A549 (cell line): ENCODE measurements at regions not wholly inside any gene's neighbourhood (a gene's known extent, or its start where the extent isn't known, plus 50 kb on each side); places are given as distances from the start of the nearest gene placed in this dataset.

Source experiments
- ATAC-seq, 2 experiments: fragments of 200-7000 bp in 1 of 2; fragments of >200 bp in 1 of 2; cut with Nextera tagmentation in 1 of 2; cut with Tn5 transposase in 1 of 2; 3 replicates each; pipeline versions ENCODE4 v1.8.0 to v1.9.1; 2018 to 2020; ENCODE audit warnings: mild to moderate bottlenecking in 1 of 2, moderate library complexity in 1 of 2
- CTCF ChIA-PET: fragments of 300-600 bp; sonication (Branson Sonifier 250); formaldehyde crosslinking; extraction: SDS; loops from one replicate; lab custom pipeline; 2021; ENCODE audit warnings: antibody characterized with exemption, inconsistent platforms; lab: Yijun Ruan, JAX
- POLR2A ChIA-PET: fragments of 350-600 bp; formaldehyde crosslinking; extraction: SDS; loops from one replicate; lab custom pipeline; 2021; ENCODE audit warnings: antibody characterized with exemption, inconsistent platforms; lab: Yijun Ruan, JAX
- DNase-seq, 2 experiments: peaks; one replicate each; pipeline versions ENCODE4 v3.0.0 to v3.0.0-alpha.2; 2011 to 2016; ENCODE audit warnings: low read depth in 1 of 2, low spot score in 1 of 2
- FAIRE-seq: peaks from 2 replicates; lab custom pipeline; 2011; peaks lifted over from hg19 to GRCh38; lab: Jason Lieb, UNC
- H3K27ac ChIP-seq, 2 experiments: fragments of >200 bp; sonication (Bioruptor Twin); formaldehyde crosslinking; 3 replicates each; pipeline ENCODE4 v1.5.1; 2016 to 2017
- H3K4me1 ChIP-seq: fragments of >200 bp; sonication (Bioruptor Twin); formaldehyde crosslinking; 3 replicates; pipeline ENCODE4 v1.6.1; 2016
- H3K4me2 ChIP-seq: fragments of >200 bp; sonication (Bioruptor Twin); formaldehyde crosslinking; 3 replicates; pipeline ENCODE4 v1.6.1; 2016
- H3K4me3 ChIP-seq: fragments of >200 bp; sonication (Bioruptor Twin); formaldehyde crosslinking; 3 replicates; pipeline ENCODE4 v1.5.1; 2016
- H3K9me3 ChIP-seq: fragments of >200 bp; sonication (Bioruptor Twin); formaldehyde crosslinking; 3 replicates; pipeline ENCODE4 v1.6.1; 2016
- CBX8 ChIP-seq: fragments of 200-600 bp; sonication (generic); IDR thresholded peaks from 2 replicates; pipeline ENCODE4 v1.6.1; 2016
- FOSB ChIP-seq: fragments of 250-450 bp; sonication (Bioruptor Pico); IDR thresholded peaks from 2 replicates; pipeline ENCODE4 v1.5.0; 2020; ENCODE audit warnings: mild to moderate bottlenecking, moderate library complexity
- GATA3 ChIP-seq: IDR thresholded peaks from 2 replicates; pipeline ENCODE4 v1.6.1; 2012; ENCODE audit warnings: borderline replicate concordance
- HDAC2 ChIP-seq: fragments of 200-600 bp; sonication (generic); IDR thresholded peaks from 2 replicates; pipeline ENCODE4 v1.6.1; 2016
- HES2 ChIP-seq: fragments of >200 bp; sonication (Bioruptor Twin); formaldehyde crosslinking; IDR thresholded peaks from 2 replicates; pipeline ENCODE4 v1.6.1; 2016
- HMGXB4 ChIP-seq: fragments of 250-450 bp; sonication (Bioruptor Pico); IDR thresholded peaks from 2 replicates; pipeline ENCODE4 v1.5.0; 2021; ENCODE audit warnings: mild to moderate bottlenecking, moderate library complexity, borderline replicate concordance
- HOXB13 ChIP-seq: fragments of 250-450 bp; sonication (Bioruptor Pico); IDR thresholded peaks from 2 replicates; pipeline ENCODE4 v1.5.0; 2020; ENCODE audit warnings: low read depth, mild to moderate bottlenecking, moderate library complexity
- MAFK ChIP-seq: fragments of 450-650 bp; IDR thresholded peaks from 2 replicates; pipeline ENCODE4 v1.6.1; 2014; ENCODE audit not compliant: partially characterized antibody
- MAZ ChIP-seq: fragments of 150-350 bp; IDR thresholded peaks from 2 replicates; pipeline ENCODE4 v1.6.1; 2014; ENCODE audit warnings: antibody characterized with exemption, low read depth, low read length, borderline replicate concordance
- MYC ChIP-seq: IDR thresholded peaks from 2 replicates; pipeline ENCODE4 v1.6.1; 2012; ENCODE audit warnings: mild to moderate bottlenecking, inconsistent platforms, low read length, improper control_type of control experiment, borderline replicate concordance
- RAD21 ChIP-seq, 2 experiments: fragments of >200 bp in 1 of 2; sonication (Bioruptor Twin) in 1 of 2; formaldehyde crosslinking in 1 of 2; IDR thresholded peaks in 1 of 2; conservative IDR thresholded peaks in 1 of 2; 2 replicates in 1 of 2; 3 replicates in 1 of 2; pipeline ENCODE4 v1.6.1; 2012 to 2018; ENCODE audit warnings: inconsistent platforms in 1 of 2
- RNF2 ChIP-seq: fragments of 200-600 bp; sonication (generic); IDR thresholded peaks from 2 replicates; pipeline ENCODE4 v1.6.1; 2016; ENCODE audit warnings: low read depth, mild to moderate bottlenecking, antibody characterized with exemption, moderate library complexity, borderline replicate concordance
- TFCP2L1 ChIP-seq: fragments of 250-450 bp; sonication (Bioruptor Pico); IDR thresholded peaks from 2 replicates; pipeline ENCODE4 v1.5.0; 2021; ENCODE audit warnings: mild to moderate bottlenecking
- USF2 ChIP-seq: fragments of 450-650 bp; IDR thresholded peaks from 2 replicates; pipeline ENCODE4 v1.6.1; 2014; ENCODE audit warnings: antibody characterized with exemption
- whole genome bisulfite sequencing: methylation state at CpG from one replicate; pipeline ENCODE4 v1.1.6; 2017; ENCODE audit errors: missing lambda C conversion rate; 5-methylcytosine and 5-hydroxymethylcytosine counted together
- TF ChIP-seq, protein P1 (sequence below): fragments of 200-600 bp; sonication (generic); IDR thresholded peaks from 2 replicates; pipeline ENCODE4 v1.6.1; 2016; ENCODE audit warnings: antibody characterized with exemption, mild to moderate bottlenecking, moderate library complexity

DNA sequence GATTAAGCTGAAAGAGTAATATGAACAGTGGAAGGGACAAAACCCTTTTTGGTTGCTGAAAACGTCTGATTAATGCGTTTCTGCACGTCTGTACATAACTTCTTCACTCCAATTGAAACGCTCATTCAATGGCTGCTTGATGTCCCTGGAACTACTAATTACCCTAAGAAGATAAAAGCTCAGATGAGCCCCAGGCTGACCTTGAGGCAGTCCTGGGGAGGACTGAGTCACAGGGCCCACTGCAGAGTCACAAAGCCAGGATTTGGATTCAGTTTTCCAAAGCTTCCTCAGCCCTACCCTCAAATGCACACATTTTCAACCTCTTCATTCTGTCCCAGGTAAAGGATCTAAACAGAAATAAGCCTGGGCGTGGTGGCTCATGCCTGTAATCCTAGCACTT is 75.0 kb upstream of the FLT1 start (continued):
- TF ChIP-seq FOSB (CRISPR knock-in tag) (no peak), USF2 (no peak), HDAC2 (no peak), MYC (no peak)
- TF ChIP-seq, protein P1, sequence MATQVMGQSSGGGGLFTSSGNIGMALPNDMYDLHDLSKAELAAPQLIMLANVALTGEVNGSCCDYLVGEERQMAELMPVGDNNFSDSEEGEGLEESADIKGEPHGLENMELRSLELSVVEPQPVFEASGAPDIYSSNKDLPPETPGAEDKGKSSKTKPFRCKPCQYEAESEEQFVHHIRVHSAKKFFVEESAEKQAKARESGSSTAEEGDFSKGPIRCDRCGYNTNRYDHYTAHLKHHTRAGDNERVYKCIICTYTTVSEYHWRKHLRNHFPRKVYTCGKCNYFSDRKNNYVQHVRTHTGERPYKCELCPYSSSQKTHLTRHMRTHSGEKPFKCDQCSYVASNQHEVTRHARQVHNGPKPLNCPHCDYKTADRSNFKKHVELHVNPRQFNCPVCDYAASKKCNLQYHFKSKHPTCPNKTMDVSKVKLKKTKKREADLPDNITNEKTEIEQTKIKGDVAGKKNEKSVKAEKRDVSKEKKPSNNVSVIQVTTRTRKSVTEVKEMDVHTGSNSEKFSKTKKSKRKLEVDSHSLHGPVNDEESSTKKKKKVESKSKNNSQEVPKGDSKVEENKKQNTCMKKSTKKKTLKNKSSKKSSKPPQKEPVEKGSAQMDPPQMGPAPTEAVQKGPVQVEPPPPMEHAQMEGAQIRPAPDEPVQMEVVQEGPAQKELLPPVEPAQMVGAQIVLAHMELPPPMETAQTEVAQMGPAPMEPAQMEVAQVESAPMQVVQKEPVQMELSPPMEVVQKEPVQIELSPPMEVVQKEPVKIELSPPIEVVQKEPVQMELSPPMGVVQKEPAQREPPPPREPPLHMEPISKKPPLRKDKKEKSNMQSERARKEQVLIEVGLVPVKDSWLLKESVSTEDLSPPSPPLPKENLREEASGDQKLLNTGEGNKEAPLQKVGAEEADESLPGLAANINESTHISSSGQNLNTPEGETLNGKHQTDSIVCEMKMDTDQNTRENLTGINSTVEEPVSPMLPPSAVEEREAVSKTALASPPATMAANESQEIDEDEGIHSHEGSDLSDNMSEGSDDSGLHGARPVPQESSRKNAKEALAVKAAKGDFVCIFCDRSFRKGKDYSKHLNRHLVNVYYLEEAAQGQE, result no peak

- POLR2A ChIA-PET, result no interaction called here
- Histone ChIP-seq H3K4me3 (no peak overlapping the region), H3K9me3 (no peaks in the 10 kb centered on the region), H3K4me1 (no peaks in the 10 kb centered on the region), H3K27ac (no peak overlapping the region), H3K4me2 (no peak overlapping the region)
- WGBS, result 62% methylated on average over 3 of the region's 3 CpGs
- ATAC-seq, result no peak
- no peak for DNase-seq
- FAIRE-seq, result no peak
- TF ChIP-seq MAZ (no peak), GATA3 (no peak), MAFK (no peak), CBX8 (no peak), TFCP2L1 (CRISPR knock-in tag) (no peak), RAD21 (conservative IDR thresholded peaks at IDR 0.05 in 1 of 2, IDR thresholded peaks at IDR 0.05 in 1 of 2) (no peak), RNF2 (no peak), HOXB13 (CRISPR knock-in tag) (no peak), HES2 (no peak), HMGXB4 (CRISPR knock-in tag) (no peak), USF2 (no peak)
- TF ChIP-seq, protein P1, result no peak
- CTCF ChIA-PET, result interaction anchor here (0.7 kb wide), 1 partner anchor 202 kb away, joined by 4 read pairs; no protein-coding TSS in a partner anchor
Observed at GRCh38 chr13:28568286-28568685, 73.4 kb upstream of the FLT1 start.
